Pons (tissue), 1 donor: ENCODE measurements at regions not wholly inside any gene's neighbourhood (a gene's known extent, or its start where the extent isn't known, plus 50 kb on each side); places are given as distances from the start of the nearest gene placed in this dataset.

Experiments used
- DNase-seq: peaks from one replicate; pipeline ENCODE4 v3.0.0-alpha.2; 2016; ENCODE audit warnings: low spot score

- no peak for DNase-seq
These were observed 229.6 kb upstream of the STARD13 start for GRCh38 chr13:33515146-33515545.

- DNase-seq = no peak
These were observed 232.9 kb upstream of the STARD13 start for GRCh38 chr13:33518452-33518851.

- no peak for DNase-seq
These were observed 234.3 kb upstream of the STARD13 start for GRCh38 chr13:33519561-33520467.

- DNase-seq = no peak
These were observed 234.9 kb upstream of the STARD13 start for GRCh38 chr13:33520468-33520839.

GRCh38 chr13:33524086-33524485 is 238.5 kb upstream of the STARD13 start:
- no peak for DNase-seq

- no peak for DNase-seq
These were observed 240.2 kb upstream of the STARD13 start for GRCh38 chr13:33525763-33526162.

- peak; percentile 46 for DNase-seq
These were observed 241.2 kb upstream of the STARD13 start for GRCh38 chr13:33526718-33527117.

- DNase-seq = no peak
These were observed 243.3 kb upstream of the STARD13 start for GRCh38 chr13:33528896-33529295.

GRCh38 chr13:33531484-33531883 is 245.9 kb upstream of the STARD13 start:
- no peak for DNase-seq

- no peak for DNase-seq
These were observed 249.5 kb upstream of the STARD13 start for GRCh38 chr13:33535061-33535460.

- DNase-seq = peak; percentile 42
These were observed 251.0 kb upstream of the STARD13 start for GRCh38 chr13:33536601-33537000.

- DNase-seq = peak; percentile 80
These were observed 251.5 kb upstream of the STARD13 start for GRCh38 chr13:33537026-33537425.

- DNase-seq = peak; percentile 63
These were observed 252.1 kb upstream of the STARD13 start for GRCh38 chr13:33537676-33538075.

GRCh38 chr13:33541456-33541855 is 255.9 kb upstream of the STARD13 start:
- DNase-seq = peak; percentile 39

GRCh38 chr13:33541962-33542308 is 256.4 kb upstream of the STARD13 start:
- no peak for DNase-seq

- DNase-seq = peak; percentile 97
These were observed 256.9 kb upstream of the STARD13 start for GRCh38 chr13:33542309-33543088.

GRCh38 chr13:33543089-33543459 is 257.5 kb upstream of the STARD13 start:
- no peak for DNase-seq

- peak; percentile 66 for DNase-seq
These were observed 258.2 kb upstream of the STARD13 start for GRCh38 chr13:33543631-33544265.

- no peak for DNase-seq
These were observed 258.8 kb upstream of the STARD13 start for GRCh38 chr13:33544308-33544707.

GRCh38 chr13:33545492-33545891 is 259.9 kb upstream of the STARD13 start:
- no peak for DNase-seq

- DNase-seq = no peak
These were observed 261.5 kb upstream of the STARD13 start for GRCh38 chr13:33547035-33547434.

GRCh38 chr13:33548069-33548468 is 262.5 kb upstream of the STARD13 start:
- no peak for DNase-seq

GRCh38 chr13:33550276-33550675 is 264.7 kb upstream of the STARD13 start:
- DNase-seq = no peak
